OCI-LY7 (cell line): ENCODE measurements at regions not wholly inside any gene's neighbourhood (a gene's known extent, or its start where the extent isn't known, plus 50 kb on each side); places are given as distances from the start of the nearest gene placed in this dataset.

Source experiments
- BruUV-seq: library from RNA; stranded (reverse); fragments of 400-500 nt; replicated peaks from 2 replicates; lab custom pipeline; 2021; lab: Mats Ljungman, UMichigan
- CTCF ChIA-PET: fragments of 300-600 bp; sonication (Branson Sonifier 250); formaldehyde crosslinking; loops from one replicate; lab custom pipeline; 2022; ENCODE audit warnings: antibody characterized with exemption; ENCODE audit not compliant: unreplicated experiment; lab: Charles Lee
- POLR2A ChIA-PET: fragments of 300-600 bp; sonication (Branson Sonifier 250); formaldehyde crosslinking; loops from one replicate; lab custom pipeline; 2022; ENCODE audit warnings: antibody characterized with exemption; lab: Charles Lee
- DNase-seq: peaks from one replicate; pipeline ENCODE4 v3.0.0-alpha.2; 2015; ENCODE audit warnings: low spot score
- H2AFZ ChIP-seq: fragments of 200-600 bp; sonication (generic), shearing (Covaris generic); 2 replicates; pipeline ENCODE4 v1.6.1; 2014; ENCODE audit warnings: mild to moderate bottlenecking, antibody characterized with exemption, low read length, moderate library complexity
- H3K27ac ChIP-seq: fragments of 200-600 bp; sonication (generic); 2 replicates; pipeline ENCODE4 v1.5.1; 2014; ENCODE audit warnings: mixed run types, low read depth, mild to moderate bottlenecking, moderate library complexity, low read length, inconsistent platforms; ENCODE audit not compliant: poor library complexity, severe bottlenecking
- H3K36me3 ChIP-seq: fragments of 200-600 bp; sonication (generic); 2 replicates; pipeline ENCODE4 v1.6.1; 2014; ENCODE audit warnings: mild to moderate bottlenecking, antibody characterized with exemption, low read length, moderate library complexity, mixed read lengths; ENCODE audit not compliant: insufficient read depth
- H3K4me1 ChIP-seq: fragments of 200-600 bp; sonication (generic); 2 replicates; pipeline ENCODE4 v1.5.1; 2014; ENCODE audit warnings: mild to moderate bottlenecking, low read length; ENCODE audit not compliant: insufficient read depth, poor library complexity, severe bottlenecking
- H3K4me2 ChIP-seq: fragments of 200-600 bp; sonication (generic); 2 replicates; pipeline ENCODE4 v1.6.1; 2014; ENCODE audit warnings: mild to moderate bottlenecking, low read length
- H3K4me3 ChIP-seq: fragments of 200-600 bp; sonication (generic); 2 replicates; pipeline ENCODE4 v1.5.1; 2014; ENCODE audit warnings: mild to moderate bottlenecking, low read depth, low read length; ENCODE audit not compliant: poor library complexity, severe bottlenecking
- H3K79me2 ChIP-seq: fragments of 200-600 bp; sonication (generic); 2 replicates; pipeline ENCODE4 v1.6.1; 2016; ENCODE audit warnings: low read depth, mild to moderate bottlenecking, low read length, moderate library complexity, mixed read lengths; ENCODE audit not compliant: insufficient read depth
- H3K9me2 ChIP-seq: fragments of 200-600 bp; sonication (generic); 2 replicates; pipeline ENCODE4 v1.6.1; 2016; ENCODE audit warnings: mild to moderate bottlenecking, low read length, mixed read lengths; ENCODE audit not compliant: insufficient read depth
- H3K9me3 ChIP-seq: fragments of 200-600 bp; sonication (generic); 2 replicates; pipeline ENCODE4 v1.6.1; 2014; ENCODE audit warnings: mild to moderate bottlenecking, mixed run types, low read length, mixed read lengths
- H4K20me1 ChIP-seq: fragments of 200-600 bp; sonication (generic); 2 replicates; pipeline ENCODE4 v1.6.1; 2014; ENCODE audit warnings: mild to moderate bottlenecking, antibody characterized with exemption, low read length, moderate library complexity, mixed read lengths; ENCODE audit not compliant: insufficient read depth
- EZH2phosphoT487 ChIP-seq: fragments of 200-600 bp; sonication (generic); IDR thresholded peaks from 2 replicates; pipeline ENCODE4 v1.6.1; 2018; ENCODE audit warnings: low read depth, borderline replicate concordance, mild to moderate bottlenecking, mixed run types, antibody characterized with exemption, low read length, moderate library complexity, mixed read lengths
- intact Hi-C: fragments of 100-400 bp; cut with micrococcal nuclease; formaldehyde crosslinking; loops from one replicate; pipeline ENCODE4 v1.10.0; 2022; ENCODE audit not compliant: unreplicated experiment
- TF ChIP-seq, protein P1 (sequence below): fragments of 200-600 bp; sonication (generic); conservative IDR thresholded peaks from 2 replicates; pipeline ENCODE4 v1.5.1; 2014; ENCODE audit warnings: mild to moderate bottlenecking, antibody characterized with exemption, low read length, moderate library complexity, mixed read lengths

DNA sequence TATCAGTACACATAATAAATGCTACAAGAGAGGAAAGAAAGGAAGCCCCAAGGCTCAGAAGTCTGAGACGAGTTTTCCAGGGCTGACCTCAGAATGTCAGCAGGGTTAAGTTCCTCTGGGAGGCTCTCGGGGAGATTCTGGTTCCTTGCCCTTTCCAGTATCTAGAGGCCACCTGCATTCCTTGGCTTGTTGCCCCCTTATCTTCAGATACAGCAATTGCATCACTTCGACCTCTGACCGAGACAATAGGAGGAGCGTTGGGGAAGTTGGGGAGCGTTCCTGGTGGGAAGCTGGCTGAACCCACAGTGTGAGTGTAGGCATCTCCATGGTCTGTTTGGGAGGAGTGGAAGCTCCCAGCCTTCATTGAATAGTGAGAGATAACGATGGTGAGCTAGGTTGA is 72.0 kb upstream of the MTPN start:
- H2AFZ ChIP-seq: no peak overlapping the region
- no peak overlapping the region for H3K4me2 ChIP-seq
- H3K4me3 ChIP-seq: no peak overlapping the region
- H3K4me1 ChIP-seq: no peaks in the 10 kb centered on the region
- ChIA-PET POLR2A (no interaction called here), CTCF (no interaction called here)
- no peaks in the 10 kb centered on the region for H3K79me2 ChIP-seq
- H3K9me2 ChIP-seq: no peaks in the 10 kb centered on the region
- H3K36me3 ChIP-seq: no peaks in the 10 kb centered on the region
- H3K27ac ChIP-seq: no peak overlapping the region
- intact Hi-C loops: no loop called here
- BruUV-seq: no TSS peak
- no peak for DNase-seq
- no peaks in the 10 kb centered on the region for H4K20me1 ChIP-seq
- H3K9me3 ChIP-seq: peaks cover 7% of the 10 kb centered on the region; the same call in 1 of the 2 replicates
- TF ChIP-seq EZH2phosphoT487: no peak
- TF ChIP-seq, protein P1, sequence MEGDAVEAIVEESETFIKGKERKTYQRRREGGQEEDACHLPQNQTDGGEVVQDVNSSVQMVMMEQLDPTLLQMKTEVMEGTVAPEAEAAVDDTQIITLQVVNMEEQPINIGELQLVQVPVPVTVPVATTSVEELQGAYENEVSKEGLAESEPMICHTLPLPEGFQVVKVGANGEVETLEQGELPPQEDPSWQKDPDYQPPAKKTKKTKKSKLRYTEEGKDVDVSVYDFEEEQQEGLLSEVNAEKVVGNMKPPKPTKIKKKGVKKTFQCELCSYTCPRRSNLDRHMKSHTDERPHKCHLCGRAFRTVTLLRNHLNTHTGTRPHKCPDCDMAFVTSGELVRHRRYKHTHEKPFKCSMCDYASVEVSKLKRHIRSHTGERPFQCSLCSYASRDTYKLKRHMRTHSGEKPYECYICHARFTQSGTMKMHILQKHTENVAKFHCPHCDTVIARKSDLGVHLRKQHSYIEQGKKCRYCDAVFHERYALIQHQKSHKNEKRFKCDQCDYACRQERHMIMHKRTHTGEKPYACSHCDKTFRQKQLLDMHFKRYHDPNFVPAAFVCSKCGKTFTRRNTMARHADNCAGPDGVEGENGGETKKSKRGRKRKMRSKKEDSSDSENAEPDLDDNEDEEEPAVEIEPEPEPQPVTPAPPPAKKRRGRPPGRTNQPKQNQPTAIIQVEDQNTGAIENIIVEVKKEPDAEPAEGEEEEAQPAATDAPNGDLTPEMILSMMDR: no peak

DNA sequence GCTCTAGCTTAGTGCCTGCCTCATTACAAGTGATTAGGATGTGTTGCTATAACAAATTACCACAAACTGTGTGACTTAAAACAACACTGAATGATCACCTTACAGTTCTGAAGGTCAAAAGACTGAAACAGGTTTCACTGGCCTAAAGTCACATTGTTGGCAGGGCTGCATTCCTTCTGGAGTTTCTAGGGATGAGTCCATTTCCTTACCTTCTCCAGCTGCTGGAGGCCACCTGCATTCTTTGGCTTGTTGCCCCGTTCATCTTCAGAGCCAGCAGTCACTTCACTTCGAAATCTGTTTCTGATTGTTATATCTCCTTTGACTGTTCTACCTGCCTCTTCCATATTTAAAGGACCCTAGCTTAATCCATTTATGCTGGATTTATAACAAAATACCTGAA is 69.4 kb upstream of the MTPN start:
- H3K4me2 ChIP-seq: no peak overlapping the region
- no TSS peak for BruUV-seq
- intact Hi-C loops: no loop called here
- H3K9me2 ChIP-seq: no peaks in the 10 kb centered on the region
- H3K27ac ChIP-seq: no peak overlapping the region
- no peak overlapping the region for H2AFZ ChIP-seq
- peaks cover 7% of the 10 kb centered on the region; the same call in 1 of the 2 replicates for H3K9me3 ChIP-seq
- no peak overlapping the region for H3K4me3 ChIP-seq
- DNase-seq: no peak
- no peaks in the 10 kb centered on the region for H3K4me1 ChIP-seq
- POLR2A ChIA-PET: no interaction called here
- H3K36me3 ChIP-seq: no peaks in the 10 kb centered on the region
- H4K20me1 ChIP-seq: no peaks in the 10 kb centered on the region
- H3K79me2 ChIP-seq: no peaks in the 10 kb centered on the region
- CTCF ChIA-PET: no interaction called here
- no peak for TF ChIP-seq EZH2phosphoT487
- TF ChIP-seq, protein P1: no peak

DNA sequence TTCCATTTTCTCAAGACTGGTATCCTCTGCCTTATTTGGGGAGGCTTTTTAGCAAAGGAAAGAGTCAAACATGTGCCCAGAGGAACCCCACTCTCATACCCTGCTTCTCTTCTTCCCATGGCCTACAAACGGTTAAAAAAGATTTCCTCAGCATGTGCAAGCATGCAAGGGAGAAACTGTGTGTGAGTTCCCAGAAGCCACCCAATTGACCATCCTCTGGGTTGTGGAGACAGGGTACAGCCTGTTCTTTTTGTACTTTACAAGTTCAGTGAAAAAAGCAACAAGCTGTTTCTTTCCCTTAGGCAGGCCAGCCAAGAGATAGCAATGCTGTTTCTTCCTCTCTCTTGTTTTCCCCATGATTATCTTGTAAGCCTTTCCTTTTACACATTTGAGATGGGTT is 68.8 kb upstream of the MTPN start:
- H3K9me3 ChIP-seq: peaks cover 7% of the 10 kb centered on the region; the same call in 1 of the 2 replicates
- no peak overlapping the region for H2AFZ ChIP-seq
- DNase-seq: no peak
- no peaks in the 10 kb centered on the region for H3K36me3 ChIP-seq
- no peak overlapping the region for H3K27ac ChIP-seq
- H3K79me2 ChIP-seq: no peaks in the 10 kb centered on the region
- BruUV-seq: no TSS peak
- ChIA-PET CTCF (no interaction called here), POLR2A (no interaction called here)
- H3K4me3 ChIP-seq: no peak overlapping the region
- H4K20me1 ChIP-seq: no peaks in the 10 kb centered on the region
- intact Hi-C loops: no loop called here
- H3K4me1 ChIP-seq: no peaks in the 10 kb centered on the region
- TF ChIP-seq, protein P1: no peak
- TF ChIP-seq EZH2phosphoT487: no peak
- H3K9me2 ChIP-seq: no peaks in the 10 kb centered on the region
- no peak overlapping the region for H3K4me2 ChIP-seq
